Esophagus squamous epithelium (tissue), 5 donors: ENCODE measurements at regions not wholly inside any gene's neighbourhood (a gene's known extent, or its start where the extent isn't known, plus 50 kb on each side); places are given as distances from the start of the nearest gene placed in this dataset.

ENCODE experiments used
- DNase-seq: peaks from one replicate; lab custom pipeline; 2025; lab: John Stamatoyannopoulos, UW
- H3K27ac ChIP-seq, 4 donors: fragments of 200-600 bp; sonication (generic); one replicate each; pipeline ENCODE4 v1.5.1; 2016 to 2019; ENCODE audit warnings: mild to moderate bottlenecking in 1 of 4
- H3K27me3 ChIP-seq, 4 donors: fragments of 200-600 bp; sonication (generic); 1 replicate in 3 of 4; 2 replicates in 1 of 4; pipeline versions ENCODE4 v1.5.1 to v1.6.0; 2017 to 2021; ENCODE audit warnings: antibody characterized with exemption in 1 of 4
- H3K36me3 ChIP-seq, 3 donors: fragments of 200-600 bp; sonication (generic); one replicate each; pipeline ENCODE4 v1.5.1; 2016 to 2019
- H3K4me1 ChIP-seq, 3 donors: fragments of 200-600 bp; sonication (generic); one replicate each; pipeline ENCODE4 v1.5.1; 2017 to 2019
- H3K4me3 ChIP-seq, 4 donors: fragments of 200-600 bp; sonication (generic); 1 replicate in 3 of 4; 2 replicates in 1 of 4; pipeline ENCODE4 v1.5.1; 2016 to 2019; ENCODE audit warnings: mild to moderate bottlenecking in 2 of 4, moderate library complexity in 1 of 4
- H3K9me3 ChIP-seq, 3 donors: fragments of 200-600 bp; sonication (generic); one replicate each; pipeline ENCODE4 v1.5.1; 2016 to 2019
- CTCF ChIP-seq, 6 experiments: fragments of 450-650 bp in 4 of 6; fragments of 200-600 bp in 2 of 6; sonication (generic) in 2 of 6; IDR thresholded peaks; one replicate each; pipeline ENCODE4 v1.5.1; 2016 to 2019; ENCODE audit warnings: antibody characterized with exemption in 6 of 6, mild to moderate bottlenecking in 4 of 6, moderate library complexity in 4 of 6
- POLR2A ChIP-seq, 4 donors: fragments of 450-650 bp; IDR thresholded peaks; one replicate each; pipeline ENCODE4 v1.6.1; 2017; ENCODE audit warnings: antibody characterized with exemption in 4 of 4, mild to moderate bottlenecking in 4 of 4, moderate library complexity in 3 of 4
- WGBS, 2 donors: methylation state at CpG; one replicate each; pipeline ENCODE4 v1.1.5; 2018; 5-methylcytosine and 5-hydroxymethylcytosine counted together
- intact Hi-C: fragments of 100-400 bp; cut with DNase I; formaldehyde crosslinking; loops from one replicate; pipeline ENCODE4 v1.15.0; 2022
- donor health status: DM: yes; HTN: yes; CAD: no.

GRCh38 chr14:31966896-31967668 is 110.0 kb upstream of the ARHGAP5 start:
- no peaks in the 10 kb centered on the region for H3K36me3 ChIP-seq
- no peak overlapping the region for H3K4me3 ChIP-seq
- H3K27ac ChIP-seq, result peak overlapping the region in 3 of 4 donors; percentile 2 to 66 (median 47)
- intact Hi-C loops, result no loop called here
- no peaks in the 10 kb centered on the region for H3K9me3 ChIP-seq
- peaks cover 0 to 42% (median 10%) of the 10 kb centered on the region in 3 donors for H3K4me1 ChIP-seq
- 59 to 87% methylated on average over 6 of the region's 6 CpGs for WGBS, 2 donors
- no peak for TF ChIP-seq POLR2A (IDR thresholded peaks at IDR 0.05)
- no peak for TF ChIP-seq CTCF (IDR thresholded peaks at IDR 0.05)
- no peak for DNase-seq
- no peaks in the 10 kb centered on the region for H3K27me3 ChIP-seq

GRCh38 chr14:31967669-31967975 is 109.5 kb upstream of the ARHGAP5 start:
- H3K4me1 ChIP-seq, result peaks cover 0 to 42% (median 10%) of the 10 kb centered on the region in 3 donors
- DNase-seq, result no peak
- H3K27ac ChIP-seq, result peak overlapping the region in 1 of 4 donors; percentile 7
- intact Hi-C loops, result no loop called here
- H3K9me3 ChIP-seq, result no peaks in the 10 kb centered on the region
- H3K27me3 ChIP-seq, result no peaks in the 10 kb centered on the region
- TF ChIP-seq CTCF (IDR thresholded peaks at IDR 0.05) (no peak), POLR2A (IDR thresholded peaks at IDR 0.05) (no peak)
- no peak overlapping the region for H3K4me3 ChIP-seq
- no peaks in the 10 kb centered on the region for H3K36me3 ChIP-seq

DNA sequence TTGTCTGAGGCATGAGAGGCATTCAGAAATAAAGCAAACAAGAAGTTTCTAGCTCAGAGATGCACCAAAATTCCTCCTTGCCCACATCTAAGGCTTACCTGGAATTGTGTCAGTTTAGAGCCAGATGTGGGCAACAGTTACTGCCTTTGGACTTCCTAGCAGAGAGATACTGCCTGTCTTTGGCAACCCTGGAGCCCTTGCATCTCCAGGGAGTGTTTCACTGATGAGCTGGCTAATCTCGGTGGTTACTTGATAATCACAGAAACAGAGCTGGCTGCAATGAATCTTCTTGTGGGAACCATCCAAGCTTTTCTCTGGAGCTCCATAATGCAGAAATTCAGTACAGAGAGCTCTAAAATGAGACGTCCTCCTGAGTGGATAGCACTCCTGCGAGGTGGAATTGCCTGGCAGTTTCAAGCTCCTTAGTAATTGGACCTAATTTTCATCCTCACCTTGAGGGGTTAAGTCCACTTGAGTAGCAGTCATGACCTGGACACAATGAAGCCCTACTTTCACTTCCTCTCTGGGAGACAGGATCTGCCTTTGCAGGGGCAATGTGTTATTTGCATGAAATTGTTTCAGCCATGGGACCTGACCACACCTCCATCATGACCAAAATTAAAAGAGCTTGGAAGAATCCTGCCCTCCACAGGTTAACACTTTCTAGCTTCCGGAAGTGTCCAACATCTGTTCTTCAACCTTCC is 108.8 kb upstream of the ARHGAP5 start:
- 67 to 76% methylated on average over 4 of the region's 4 CpGs for whole genome bisulfite sequencing, 2 donors
- intact Hi-C loops, result no loop called here
- H3K36me3 ChIP-seq, result no peaks in the 10 kb centered on the region
- peak overlapping the region in 1 of 4 donors; percentile 7 for H3K27ac ChIP-seq
- DNase-seq, result no peak
- H3K4me1 ChIP-seq, result peaks cover 0 to 42% (median 10%) of the 10 kb centered on the region in 3 donors
- no peaks in the 10 kb centered on the region for H3K9me3 ChIP-seq
- TF ChIP-seq POLR2A (IDR thresholded peaks at IDR 0.05) (no peak), CTCF (IDR thresholded peaks at IDR 0.05) (no peak)
- no peak overlapping the region for H3K4me3 ChIP-seq
- no peaks in the 10 kb centered on the region for H3K27me3 ChIP-seq

DNA sequence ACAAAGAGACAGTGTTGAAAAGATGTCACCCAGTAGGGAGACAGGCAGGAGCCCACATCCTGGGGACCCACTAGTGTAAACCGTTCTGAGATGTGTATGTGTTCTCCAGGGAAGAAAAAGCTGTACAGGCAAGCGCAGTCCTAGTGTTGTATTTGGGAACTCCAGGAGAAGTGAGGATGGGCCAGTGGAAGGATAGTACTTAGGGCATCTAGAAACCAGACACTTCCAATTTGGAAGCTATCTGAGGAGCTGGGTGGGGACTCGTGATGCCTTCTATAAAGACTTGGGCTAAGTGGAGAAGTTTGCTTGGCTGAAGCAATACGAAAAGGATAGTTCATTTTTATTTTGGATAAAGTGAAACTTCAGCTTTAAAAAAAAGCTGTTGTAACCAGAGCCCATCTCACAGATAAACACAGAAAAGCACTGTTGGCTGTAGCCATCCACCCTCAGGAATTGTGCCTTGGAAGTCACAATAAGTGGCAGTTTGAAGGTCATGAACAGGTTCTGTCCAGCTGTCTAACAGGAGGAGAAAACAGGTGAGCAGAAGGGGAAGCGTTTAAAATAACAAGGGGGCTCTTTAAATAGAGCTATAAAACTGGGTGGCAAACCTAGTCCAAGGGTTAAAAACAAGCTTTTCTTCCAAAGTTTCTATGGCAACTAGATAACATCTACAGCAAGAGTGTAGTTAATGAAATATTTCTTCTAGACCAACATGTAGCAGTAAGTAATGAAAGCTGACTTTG is 108.0 kb upstream of the ARHGAP5 start:
- H3K9me3 ChIP-seq, result peaks cover 0 to 8% (median 0%) of the 10 kb centered on the region in 3 donors
- H3K27me3 ChIP-seq, result no peaks in the 10 kb centered on the region
- TF ChIP-seq POLR2A (IDR thresholded peaks at IDR 0.05) (no peak), CTCF (IDR thresholded peaks at IDR 0.05) (no peak)
- intact Hi-C loops, result no loop called here
- WGBS, 2 donors, result 73 to 78% methylated on average over 5 of the region's 5 CpGs
- DNase-seq, result no peak
- H3K4me1 ChIP-seq, result peaks cover 0 to 42% (median 10%) of the 10 kb centered on the region in 3 donors
- H3K36me3 ChIP-seq, result no peaks in the 10 kb centered on the region
- H3K27ac ChIP-seq, result no peak overlapping the region
- H3K4me3 ChIP-seq, result no peak overlapping the region
